T-helper 17 cell (primary cell): ENCODE measurements at regions not wholly inside any gene's neighbourhood (a gene's known extent, or its start where the extent isn't known, plus 50 kb on each side); places are given as distances from the start of the nearest gene placed in this dataset.

Experiments used
- ATAC-seq: fragments of 150-1000 bp; cut with Tn5 transposase; 2 replicates; pipeline ENCODE4 v1.10.0; 2021; ENCODE audit warnings: mild to moderate bottlenecking, moderate library complexity
- DNase-seq, 3 donors: peaks; one replicate each; pipeline versions ENCODE4 v3.0.0 to v3.0.0-alpha.2; 2020 to 2021
- H3K9me3 ChIP-seq: one replicate; pipeline ENCODE4 v1.7.0; 2013; ENCODE audit warnings: low read length, mild to moderate bottlenecking; ENCODE audit not compliant: control insufficient read depth, poor library complexity, severe bottlenecking
- H3K27ac Mint-ChIP-seq: one replicate; pipeline ENCODE4 v1.8.0; 2022; ENCODE audit warnings: mild to moderate bottlenecking, moderate library complexity, mixed read lengths
- H3K27me3 Mint-ChIP-seq: one replicate; pipeline ENCODE4 v1.8.0; 2022; ENCODE audit warnings: mixed read lengths
- H3K36me3 Mint-ChIP-seq: one replicate; pipeline ENCODE4 v1.8.0; 2022; ENCODE audit warnings: low read depth, mixed read lengths
- H3K4me1 Mint-ChIP-seq: one replicate; pipeline ENCODE4 v1.8.0; 2022; ENCODE audit warnings: mild to moderate bottlenecking, mixed read lengths
- H3K4me3 Mint-ChIP-seq: one replicate; pipeline ENCODE4 v1.8.0; 2022; ENCODE audit warnings: mild to moderate bottlenecking, moderate library complexity, mixed read lengths

DNA sequence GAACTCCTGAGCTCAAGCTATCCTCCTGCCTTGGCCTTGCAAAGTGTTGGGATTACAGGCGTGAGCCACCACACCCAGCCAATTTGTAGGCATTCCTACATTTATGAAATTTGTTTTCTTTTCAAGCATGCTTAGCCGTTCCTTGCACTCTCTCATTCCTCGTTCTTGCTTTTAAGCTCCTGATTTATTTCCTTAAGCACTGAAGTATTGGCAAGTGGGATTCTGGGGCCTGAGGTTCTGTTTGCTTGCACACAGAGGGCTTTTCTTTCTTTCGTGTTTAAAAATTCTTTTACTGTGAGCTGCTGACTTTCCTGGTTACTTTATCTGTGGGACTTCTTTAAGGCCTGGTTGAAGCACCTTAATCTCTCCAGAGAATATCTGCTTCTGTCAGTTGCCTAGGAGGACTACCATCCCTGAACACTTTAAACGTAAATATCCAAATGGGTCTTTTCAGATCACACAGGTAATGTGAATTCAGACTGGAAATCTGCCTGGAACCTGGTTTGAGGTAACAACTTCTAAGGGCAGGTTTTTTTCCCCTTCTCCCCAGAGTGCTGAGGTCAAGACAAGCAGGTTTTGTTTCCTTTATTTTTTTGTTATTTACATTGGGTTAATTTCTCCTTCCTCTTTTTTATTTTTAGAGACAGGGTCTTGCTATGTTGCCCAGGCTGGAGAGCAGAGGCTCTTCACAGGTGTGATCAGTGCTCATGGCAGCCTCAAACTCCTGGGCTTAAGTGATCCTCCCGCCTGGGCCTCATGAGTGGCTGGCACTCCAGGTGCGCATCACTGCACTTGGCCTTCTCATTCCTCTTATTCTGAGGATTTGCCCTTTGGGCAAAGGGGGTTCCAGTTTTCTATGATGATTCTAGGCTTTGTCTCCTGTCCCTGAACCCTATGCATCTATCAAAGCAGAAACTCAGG, 102.9 kb downstream of the PFKFB3 start:
- Mint-ChIP-seq H3K27ac (no peak overlapping the region), H3K36me3 (no peaks in the 10 kb centered on the region), H3K4me3 (no peak overlapping the region), H3K27me3 (no peaks in the 10 kb centered on the region), H3K4me1 (peaks cover 6% of the 10 kb centered on the region)
- ATAC-seq: no peak
- no peak for DNase-seq
- no peaks in the 10 kb centered on the region for H3K9me3 ChIP-seq

DNA sequence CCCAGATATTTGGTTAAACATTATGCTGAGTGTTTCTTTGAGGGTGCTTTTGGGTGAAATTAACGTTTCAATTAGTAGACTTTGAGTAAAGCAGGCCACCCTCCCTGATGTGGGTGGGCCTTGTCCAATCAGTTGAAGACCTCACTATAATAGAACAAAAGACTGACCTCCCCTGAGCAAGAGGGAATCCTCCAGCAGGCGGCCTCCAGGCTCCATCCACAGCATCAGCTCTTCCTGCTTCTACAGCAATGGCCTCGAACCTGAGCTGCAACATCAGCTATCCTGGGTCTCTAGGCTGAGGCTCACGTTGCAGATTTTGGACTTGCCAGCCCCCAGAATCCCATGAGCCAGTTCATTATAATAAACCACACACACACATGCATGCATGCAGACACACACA, 104.2 kb downstream of the PFKFB3 start:
- H3K4me3 Mint-ChIP-seq: no peak overlapping the region
- H3K27me3 Mint-ChIP-seq: no peaks in the 10 kb centered on the region
- H3K4me1 Mint-ChIP-seq: peaks cover 2% of the 10 kb centered on the region
- H3K36me3 Mint-ChIP-seq: no peaks in the 10 kb centered on the region
- H3K27ac Mint-ChIP-seq: no peak overlapping the region
- no peak for ATAC-seq
- DNase-seq: no peak
- H3K9me3 ChIP-seq: no peaks in the 10 kb centered on the region

DNA sequence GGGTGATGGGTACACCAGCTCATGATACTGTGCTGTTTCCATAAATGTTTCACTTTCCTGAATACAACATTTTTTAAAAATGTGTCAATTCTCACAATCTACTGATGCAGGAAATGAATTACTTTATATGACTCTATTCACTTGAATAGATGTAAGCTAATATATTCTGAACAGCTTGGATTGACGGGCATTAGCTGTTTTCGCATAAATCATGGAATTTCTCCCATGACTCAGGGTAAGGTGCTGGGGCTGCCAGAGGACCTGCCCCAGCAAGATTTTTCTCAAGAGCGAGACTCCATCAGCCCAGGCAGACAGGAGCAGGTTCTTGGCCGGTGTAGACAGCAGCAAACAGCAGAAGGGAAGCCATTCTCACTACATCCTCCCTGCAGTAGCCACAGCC, 107.1 kb downstream of the PFKFB3 start:
- H3K9me3 ChIP-seq: no peaks in the 10 kb centered on the region
- ATAC-seq: no peak
- peaks cover 5% of the 10 kb centered on the region for H3K4me1 Mint-ChIP-seq
- H3K36me3 Mint-ChIP-seq: peaks cover 2% of the 10 kb centered on the region
- no peaks in the 10 kb centered on the region for H3K27me3 Mint-ChIP-seq
- no peak overlapping the region for H3K4me3 Mint-ChIP-seq
- DNase-seq: no peak
- no peak overlapping the region for H3K27ac Mint-ChIP-seq

DNA sequence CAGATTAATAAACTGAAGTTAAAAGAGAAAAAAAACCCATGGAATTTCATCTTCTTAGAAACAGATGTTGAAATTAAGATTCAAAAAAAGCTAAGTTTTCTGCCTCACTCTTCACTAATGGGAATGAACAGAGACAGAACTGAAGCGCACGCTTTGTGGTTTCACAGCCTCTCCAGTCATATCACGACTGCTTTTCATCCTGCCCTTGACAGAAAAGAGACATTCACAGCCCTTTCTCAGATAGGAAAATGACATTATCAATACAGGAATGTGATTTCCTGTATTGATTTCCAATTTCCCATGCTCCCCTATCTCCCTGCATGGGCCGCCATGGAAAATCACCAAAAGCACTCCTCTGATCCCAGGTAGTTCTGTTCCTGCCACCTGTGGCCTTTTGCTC, 108.2 kb downstream of the PFKFB3 start:
- no peaks in the 10 kb centered on the region for H3K9me3 ChIP-seq
- DNase-seq: no peak
- H3K4me3 Mint-ChIP-seq: no peak overlapping the region
- ATAC-seq: no peak
- peak overlapping the region; percentile 37 for H3K27ac Mint-ChIP-seq
- peaks cover 2% of the 10 kb centered on the region for H3K36me3 Mint-ChIP-seq
- H3K27me3 Mint-ChIP-seq: no peaks in the 10 kb centered on the region
- H3K4me1 Mint-ChIP-seq: peaks cover 5% of the 10 kb centered on the region

DNA sequence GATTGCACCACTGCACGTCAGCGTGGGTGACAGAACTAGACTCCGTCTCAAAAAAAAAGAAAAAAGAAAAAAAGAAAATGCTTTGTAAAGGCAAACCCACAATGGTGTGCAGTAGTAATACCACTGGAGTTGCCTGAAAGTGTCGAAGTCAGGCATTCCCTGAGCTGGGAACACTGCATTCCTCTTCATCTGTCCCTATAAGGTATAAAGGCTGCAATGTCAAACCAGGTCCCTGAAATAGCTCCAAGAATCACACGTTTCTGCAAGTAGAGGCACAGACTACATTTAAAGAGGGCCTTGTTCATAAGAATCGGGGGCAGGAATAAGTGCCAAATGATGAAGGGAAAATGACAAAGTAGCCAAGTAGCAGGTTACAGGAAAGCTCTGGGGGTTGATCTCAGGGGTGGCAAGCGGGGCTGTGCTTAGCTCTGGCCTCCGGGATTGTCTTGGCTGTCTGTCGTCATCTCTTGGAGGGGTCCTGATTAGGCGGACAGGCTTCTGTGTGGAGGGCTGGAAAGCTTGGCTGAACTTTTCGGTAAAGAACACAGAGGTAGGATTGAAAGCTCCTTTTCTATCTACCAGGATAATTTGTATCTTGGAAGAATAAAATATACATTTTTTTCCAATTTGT, 109.1 kb downstream of the PFKFB3 start:
- no peaks in the 10 kb centered on the region for H3K27me3 Mint-ChIP-seq
- peaks cover 2% of the 10 kb centered on the region for H3K36me3 Mint-ChIP-seq
- no peak overlapping the region for H3K4me3 Mint-ChIP-seq
- H3K4me1 Mint-ChIP-seq: peaks cover 5% of the 10 kb centered on the region
- peak overlapping the region; percentile 37 for H3K27ac Mint-ChIP-seq
- H3K9me3 ChIP-seq: no peaks in the 10 kb centered on the region
- DNase-seq (no peak), ATAC-seq (no peak)

DNA sequence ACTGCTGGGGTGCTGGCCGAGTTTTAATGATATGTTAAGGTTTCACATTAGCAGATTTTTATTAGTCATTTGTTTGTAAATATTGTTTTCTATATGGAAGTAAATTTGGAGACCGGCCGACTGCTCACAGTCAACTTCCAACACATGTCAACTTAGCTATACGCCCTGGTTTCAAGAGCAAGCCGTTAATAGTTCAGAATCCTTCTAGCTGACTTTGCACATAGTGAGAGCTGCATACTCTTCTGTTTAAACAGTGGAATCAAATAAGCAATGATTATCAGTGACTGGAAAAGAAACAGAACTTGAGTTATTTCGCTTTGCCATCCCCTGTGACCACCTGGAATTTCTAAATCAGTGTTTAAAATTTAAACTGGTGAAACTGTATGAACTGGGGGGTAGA, 109.9 kb downstream of the PFKFB3 start:
- H3K27me3 Mint-ChIP-seq: no peaks in the 10 kb centered on the region
- no peak for ATAC-seq
- H3K36me3 Mint-ChIP-seq: peaks cover 5% of the 10 kb centered on the region
- H3K9me3 ChIP-seq: no peaks in the 10 kb centered on the region
- no peak overlapping the region for H3K4me3 Mint-ChIP-seq
- H3K4me1 Mint-ChIP-seq: peaks cover 5% of the 10 kb centered on the region
- H3K27ac Mint-ChIP-seq: no peak overlapping the region
- no peak for DNase-seq

DNA sequence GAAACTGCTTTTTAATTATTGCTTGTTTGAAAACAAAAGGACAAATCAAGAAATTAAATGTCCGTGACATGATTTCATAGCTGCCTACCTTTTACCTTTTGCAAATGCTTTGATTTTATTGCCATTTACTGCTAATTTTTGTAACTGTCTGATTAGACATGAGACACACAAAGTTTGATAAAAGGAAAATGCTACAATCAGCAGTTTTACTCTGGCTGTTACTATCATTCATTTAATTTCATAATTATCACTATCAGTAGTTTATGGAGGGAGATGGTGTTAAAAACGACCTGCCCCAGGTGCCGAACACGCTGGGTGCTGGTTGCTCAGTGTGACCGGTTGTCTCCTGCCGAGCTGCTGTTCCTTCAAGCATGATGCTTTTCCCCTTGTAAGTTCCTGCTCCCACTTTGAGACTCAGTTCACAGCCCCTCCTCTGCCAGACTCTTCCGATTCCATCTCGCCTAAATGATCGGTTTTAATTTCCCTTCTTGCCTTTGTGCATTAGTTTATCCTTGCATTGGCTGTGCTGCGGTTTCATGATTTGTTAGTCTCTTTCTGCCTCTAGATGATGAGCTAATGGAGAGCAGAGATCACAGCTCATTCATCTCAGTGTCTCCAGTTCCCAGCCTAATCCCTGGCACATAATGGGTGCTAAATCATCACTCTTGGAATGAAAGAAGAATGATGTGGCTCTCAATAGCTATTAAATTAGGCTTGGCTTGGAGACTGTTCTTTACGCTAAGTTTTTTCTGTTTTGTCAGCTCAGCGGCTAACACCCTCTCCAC, 110.6 kb downstream of the PFKFB3 start:
- no peak overlapping the region for H3K4me3 Mint-ChIP-seq
- peaks cover 5% of the 10 kb centered on the region for H3K4me1 Mint-ChIP-seq
- H3K36me3 Mint-ChIP-seq: peaks cover 5% of the 10 kb centered on the region
- no peaks in the 10 kb centered on the region for H3K27me3 Mint-ChIP-seq
- DNase-seq: no peak
- no peaks in the 10 kb centered on the region for H3K9me3 ChIP-seq
- no peak overlapping the region for H3K27ac Mint-ChIP-seq
- no peak for ATAC-seq

DNA sequence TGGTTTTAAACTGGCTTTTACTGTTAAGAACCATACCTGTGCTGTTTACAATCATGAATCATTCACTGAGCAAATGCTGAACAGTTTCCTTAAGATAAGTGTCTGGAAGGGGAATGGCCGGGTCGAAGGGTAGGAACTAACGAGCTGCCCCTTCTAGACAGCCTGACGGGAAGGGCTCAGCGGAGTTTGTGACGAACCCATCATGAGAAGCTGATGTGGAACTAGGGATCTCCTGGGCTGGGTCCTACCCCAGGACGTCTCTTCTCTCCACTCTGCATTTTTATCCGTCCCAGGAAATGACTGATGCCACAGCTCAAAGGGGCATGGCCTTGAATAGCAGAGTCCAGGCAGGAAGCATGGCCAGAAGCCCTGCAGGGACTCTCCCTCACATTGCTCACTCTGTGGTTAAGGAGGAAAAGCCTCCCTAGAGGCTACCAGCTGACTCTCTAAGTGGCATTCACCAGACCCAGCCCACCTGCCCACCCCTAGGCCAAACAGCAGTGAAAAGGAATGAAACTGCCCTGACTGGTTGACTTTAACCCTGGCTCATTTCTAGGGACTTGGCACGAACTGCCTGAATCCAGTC, 112.0 kb downstream of the PFKFB3 start:
- no peaks in the 10 kb centered on the region for H3K27me3 Mint-ChIP-seq

DNA sequence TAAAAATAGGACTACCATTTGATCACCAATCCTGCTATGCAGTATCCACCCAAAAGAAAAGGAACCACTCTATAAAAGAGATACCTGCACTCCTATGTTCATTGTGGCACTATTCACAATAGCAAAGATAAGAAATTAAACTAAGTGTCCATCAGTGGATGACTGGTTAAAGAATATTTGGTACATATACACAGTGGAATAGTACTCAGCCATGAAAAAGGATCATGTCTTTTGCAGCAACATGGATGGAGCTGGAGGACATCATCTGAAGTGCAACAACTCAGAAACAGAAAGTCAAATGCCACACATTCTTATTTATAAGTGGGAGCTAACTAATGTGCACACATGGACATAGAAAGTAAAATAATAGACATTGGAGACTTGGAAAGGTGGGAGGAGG, 116.4 kb downstream of the PFKFB3 start:
- no peaks in the 10 kb centered on the region for H3K27me3 Mint-ChIP-seq
- no peak overlapping the region for H3K4me3 Mint-ChIP-seq
- H3K27ac Mint-ChIP-seq: no peak overlapping the region
- peaks cover 3% of the 10 kb centered on the region for H3K4me1 Mint-ChIP-seq
- H3K9me3 ChIP-seq: no peaks in the 10 kb centered on the region
- peaks cover 2% of the 10 kb centered on the region for H3K36me3 Mint-ChIP-seq
- DNase-seq: no peak
- no peak for ATAC-seq

More for the DNA sequence above, 112.0 kb downstream of the PFKFB3 start:
- DNase-seq (no peak), ATAC-seq (no peak)
- no peak overlapping the region for H3K27ac Mint-ChIP-seq
- peaks cover 5% of the 10 kb centered on the region for H3K36me3 Mint-ChIP-seq
- no peak overlapping the region for H3K4me3 Mint-ChIP-seq
- H3K9me3 ChIP-seq: no peaks in the 10 kb centered on the region
- H3K4me1 Mint-ChIP-seq: peaks cover 3% of the 10 kb centered on the region

DNA sequence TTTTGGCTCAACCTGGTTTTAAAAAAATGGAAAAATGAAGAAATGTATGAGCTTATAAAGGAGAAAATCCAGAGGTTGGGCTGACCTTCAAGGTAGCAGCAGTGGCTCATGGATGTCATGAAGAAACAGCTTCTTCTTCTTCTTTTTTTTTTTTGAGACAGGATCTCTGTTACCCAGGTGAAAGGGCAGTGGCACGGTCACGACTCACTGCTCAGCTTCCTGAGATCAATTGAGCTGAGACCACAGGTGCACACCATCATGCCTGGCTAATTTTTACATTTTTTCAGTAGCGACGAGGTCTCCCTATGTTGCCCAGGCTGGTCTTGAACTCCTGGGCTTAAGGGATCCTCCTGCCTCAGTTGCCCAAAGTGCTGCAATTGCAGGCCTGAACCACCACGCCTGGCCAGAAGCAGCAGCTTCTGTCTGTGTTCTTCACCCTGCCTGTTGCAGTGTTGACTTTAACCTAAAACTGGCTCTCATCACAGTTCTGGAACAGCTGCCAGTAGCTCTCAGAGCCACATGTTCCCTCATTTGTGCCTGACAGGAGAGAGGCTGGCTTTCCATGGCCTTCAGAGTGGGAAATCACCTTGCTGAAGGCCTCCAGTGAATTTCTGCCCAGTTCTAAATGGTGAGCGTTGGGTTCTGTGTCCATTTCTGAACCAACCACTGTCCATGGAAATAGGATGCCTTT, 117.7 kb downstream of the PFKFB3 start:
- no peak overlapping the region for H3K4me3 Mint-ChIP-seq
- H3K27me3 Mint-ChIP-seq: no peaks in the 10 kb centered on the region
- DNase-seq (no peak), ATAC-seq (no peak)
- H3K9me3 ChIP-seq: no peaks in the 10 kb centered on the region
- no peaks in the 10 kb centered on the region for H3K4me1 Mint-ChIP-seq
- H3K36me3 Mint-ChIP-seq: peaks cover 2% of the 10 kb centered on the region
- H3K27ac Mint-ChIP-seq: no peak overlapping the region

DNA sequence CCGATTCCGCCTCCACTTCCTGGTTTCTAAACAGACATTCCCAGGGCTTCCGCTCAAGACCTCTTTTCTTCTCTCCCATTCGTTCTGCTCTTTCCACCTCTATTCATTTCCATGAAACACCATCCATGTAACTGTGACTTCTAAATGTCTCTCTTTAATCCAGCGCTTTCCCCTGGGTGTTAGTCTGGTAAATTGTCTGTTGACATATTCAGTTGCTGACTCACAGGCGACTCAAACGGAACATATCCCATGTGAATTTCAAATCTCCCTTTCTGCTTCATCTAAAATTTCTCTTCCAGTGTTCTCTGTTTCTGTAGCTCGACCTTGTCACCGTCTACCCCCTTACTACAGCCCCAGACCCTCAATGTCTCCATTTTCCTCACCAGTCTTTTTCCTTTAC, 119.1 kb downstream of the PFKFB3 start:
- no peak overlapping the region for H3K27ac Mint-ChIP-seq
- H3K27me3 Mint-ChIP-seq: no peaks in the 10 kb centered on the region
- H3K36me3 Mint-ChIP-seq: peaks cover 2% of the 10 kb centered on the region
- H3K4me1 Mint-ChIP-seq: no peaks in the 10 kb centered on the region
- no peaks in the 10 kb centered on the region for H3K9me3 ChIP-seq
- H3K4me3 Mint-ChIP-seq: no peak overlapping the region
- DNase-seq: no peak
- no peak for ATAC-seq

DNA sequence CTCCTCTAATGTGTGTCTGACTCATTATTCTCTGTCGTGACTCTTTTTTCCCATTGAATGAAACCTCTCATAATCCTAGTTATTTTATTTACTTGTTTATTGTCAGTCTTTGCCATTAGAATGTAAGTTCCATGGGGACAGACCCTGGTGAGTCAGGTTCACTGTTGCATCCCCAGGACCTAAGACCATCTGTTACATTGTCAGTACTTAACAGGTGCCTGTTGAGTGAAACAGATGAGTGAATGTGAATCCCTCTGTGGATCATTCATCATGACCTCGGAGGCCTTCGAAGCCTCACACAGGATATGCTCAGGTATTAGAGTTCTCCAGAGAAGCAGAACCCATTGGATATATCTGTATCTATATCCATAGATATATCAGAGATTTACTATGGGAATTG, 120.1 kb downstream of the PFKFB3 start:
- no peak for DNase-seq

More for the DNA sequence above, 120.1 kb downstream of the PFKFB3 start:
- Mint-ChIP-seq H3K36me3 (no peaks in the 10 kb centered on the region), H3K27me3 (no peaks in the 10 kb centered on the region), H3K27ac (no peak overlapping the region), H3K4me3 (no peak overlapping the region), H3K4me1 (no peaks in the 10 kb centered on the region)
- no peak for ATAC-seq
- no peaks in the 10 kb centered on the region for H3K9me3 ChIP-seq
